ENCODE measurements at regions not wholly inside any gene's neighbourhood (a gene's known extent, or its start where the extent isn't known, plus 50 kb on each side); places are given as distances from the start of the nearest gene placed in this dataset.
A peak's percentile ranks its signal among the peaks of the same experiment; 100 is the strongest.

- no peak for DNase-seq
Measured at GRCh38 chr6:156725712-156726111, 51.5 kb upstream of the ARID1B start.

DNA sequence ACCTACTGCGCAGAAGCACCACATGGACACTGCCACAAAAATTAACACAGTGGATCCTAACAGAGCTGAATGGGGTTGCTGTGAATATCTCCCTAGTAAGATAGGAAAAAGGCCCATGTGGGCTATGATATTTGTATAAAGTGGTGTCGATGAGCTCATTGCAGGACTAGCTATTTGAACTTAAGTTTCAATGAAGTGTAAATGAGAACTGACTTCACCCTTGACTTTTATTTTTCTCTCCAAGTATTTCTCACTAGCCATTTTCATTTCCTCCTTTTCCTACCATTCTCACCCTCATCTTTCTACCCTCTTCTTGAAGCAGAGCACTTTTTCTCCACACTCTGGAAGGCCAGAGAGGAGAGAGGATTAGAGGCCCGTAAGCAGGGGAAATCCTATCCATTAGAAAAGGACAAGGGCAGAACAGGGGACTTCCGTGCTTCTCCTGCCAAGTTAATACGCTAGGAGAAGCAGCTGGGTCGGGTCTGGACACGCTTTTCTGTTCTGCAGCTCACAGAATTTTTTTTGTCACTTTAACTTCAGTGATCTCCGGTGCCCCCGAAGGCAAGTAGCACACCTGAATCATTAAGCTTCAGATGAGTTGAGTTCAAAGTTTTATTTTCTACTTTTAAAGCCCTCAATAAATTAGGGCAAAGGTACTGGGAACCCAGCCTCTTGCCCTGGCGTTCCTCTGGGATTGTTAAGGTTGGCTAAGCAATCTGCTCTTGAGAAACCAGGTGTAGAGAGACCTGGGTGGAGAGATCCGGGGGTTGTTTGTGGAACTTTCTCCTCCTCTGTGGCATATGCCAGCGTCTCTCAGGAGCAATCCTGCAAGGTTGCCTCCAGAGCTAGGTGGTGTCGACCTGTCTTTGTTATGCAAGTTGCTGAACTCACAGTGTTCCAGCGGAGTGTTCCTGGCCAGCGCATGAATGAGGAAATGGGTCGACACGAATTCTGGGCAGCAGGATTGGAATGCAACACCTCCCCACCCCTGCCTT, 56.2 kb upstream of the ARID1B start:
- peak; percentile 83 for DNase-seq

DNA sequence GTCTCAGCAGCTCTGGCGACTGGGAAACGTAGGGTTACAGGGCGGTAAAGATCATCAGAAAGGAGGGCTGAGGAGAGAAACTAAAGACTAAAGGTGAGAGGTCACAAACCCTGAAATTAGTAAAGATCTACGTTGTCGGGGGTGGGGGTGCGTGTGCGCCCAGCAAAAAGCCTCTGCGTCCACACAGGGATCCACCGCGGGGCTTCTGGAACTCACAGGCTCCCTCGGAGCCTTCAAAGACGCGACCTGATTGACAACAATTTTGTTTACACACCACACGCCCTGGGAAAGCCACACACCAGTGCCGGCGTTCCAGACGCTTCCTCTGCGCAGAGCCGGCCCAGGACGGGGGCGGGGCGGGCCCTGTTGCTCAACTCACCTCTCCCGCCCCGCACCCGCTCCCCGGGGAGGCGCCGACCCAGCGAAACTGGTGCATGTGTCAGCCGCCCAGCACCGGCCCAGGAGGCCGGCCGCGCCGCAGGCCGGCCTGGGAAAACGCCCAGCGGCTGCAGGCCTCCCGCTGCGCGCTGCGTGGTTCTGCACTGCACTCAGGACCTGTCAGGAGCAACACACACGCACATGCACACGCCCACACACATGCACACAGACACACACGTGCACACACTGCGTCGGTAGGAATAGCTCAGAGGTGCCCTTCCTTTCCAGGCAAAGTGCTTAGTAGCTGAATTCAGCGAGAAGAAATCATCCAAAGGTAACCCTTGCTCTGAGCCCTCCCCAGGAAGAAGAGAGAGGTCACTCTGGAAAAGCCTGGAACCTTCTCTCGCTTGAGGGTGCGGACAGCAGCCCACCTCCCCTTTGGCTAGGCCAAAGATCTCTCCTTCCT, 57.2 kb upstream of the ARID1B start:
- DNase-seq, result peak; percentile 64

DNA sequence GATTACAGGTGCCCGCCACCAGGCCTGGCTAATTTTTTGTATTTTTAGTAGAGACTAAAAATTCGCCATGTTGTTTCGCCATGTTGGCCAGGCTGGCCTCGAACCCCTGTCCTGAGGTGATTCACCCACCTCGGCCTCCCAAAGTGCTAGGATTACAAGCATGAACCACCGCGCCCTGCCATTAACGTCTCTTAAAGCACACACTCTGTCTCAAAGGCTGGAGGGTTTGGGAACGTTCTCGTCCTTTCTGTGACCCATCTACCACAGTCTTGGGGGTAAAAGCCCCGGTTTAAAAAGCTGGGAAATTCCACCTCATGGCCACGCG, 57.8 kb upstream of the ARID1B start:
- no peak for DNase-seq

DNA sequence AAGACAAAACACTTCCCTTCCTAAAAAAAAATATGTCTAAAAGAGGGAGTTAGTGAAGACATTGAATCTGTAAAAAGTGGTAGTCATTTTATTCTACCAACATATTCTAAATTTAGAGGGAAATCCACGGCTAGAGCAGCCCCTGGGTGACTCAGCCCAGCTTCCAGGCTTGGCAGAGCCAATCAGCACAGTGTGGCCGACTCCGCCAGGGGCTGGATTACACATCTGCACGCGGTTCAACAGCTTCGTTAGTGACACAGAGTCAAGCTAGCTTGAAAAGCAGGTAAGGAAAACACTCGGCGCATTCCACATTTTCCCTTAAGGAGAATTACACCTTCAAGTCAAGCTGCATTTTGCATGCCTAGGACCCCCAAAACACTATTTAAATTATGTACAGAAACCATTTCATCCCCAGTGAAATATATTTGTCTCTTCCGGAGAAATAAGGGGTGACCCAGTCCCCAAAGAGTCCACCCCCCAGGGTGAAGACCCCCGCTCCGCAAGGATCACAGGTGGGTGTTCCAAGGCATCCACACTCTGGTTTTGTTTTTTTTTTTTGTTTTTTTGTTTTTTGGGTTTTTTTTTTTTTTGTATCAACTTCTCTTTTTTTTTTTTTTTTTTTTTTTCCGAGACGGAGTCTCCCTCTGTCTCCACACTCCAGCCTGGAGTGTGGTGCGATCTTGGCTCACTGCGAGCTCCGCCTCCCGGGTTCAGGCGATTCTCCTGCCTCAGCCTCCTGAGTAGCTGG, 58.4 kb upstream of the ARID1B start:
- DNase-seq, result no peak

GRCh38 chr6:156717542-156717941, 59.6 kb upstream of the ARID1B start:
- no peak for DNase-seq

DNA sequence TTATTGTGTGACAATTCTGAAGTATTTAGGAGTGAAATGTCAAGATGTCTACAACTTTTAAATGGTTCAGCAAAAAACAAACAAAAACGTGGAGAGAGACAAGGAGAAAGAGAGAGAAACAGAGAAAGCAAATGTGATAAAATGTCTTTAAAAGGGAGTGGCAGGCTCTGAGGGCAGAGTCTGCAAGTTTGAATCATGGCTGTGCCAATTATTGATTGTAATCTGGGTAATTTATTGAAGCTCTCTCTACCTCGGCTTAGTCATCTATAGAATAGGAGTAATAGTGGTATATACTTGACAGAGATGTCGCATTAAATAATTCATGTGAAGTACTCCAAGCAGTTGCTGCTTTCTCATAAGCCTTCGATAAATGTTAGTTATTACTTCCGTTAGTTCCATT, 61.3 kb upstream of the ARID1B start:
- DNase-seq, result no peak

- DNase-seq, result no peak
Measured at GRCh38 chr6:156713548-156713947, 63.6 kb upstream of the ARID1B start.

DNA sequence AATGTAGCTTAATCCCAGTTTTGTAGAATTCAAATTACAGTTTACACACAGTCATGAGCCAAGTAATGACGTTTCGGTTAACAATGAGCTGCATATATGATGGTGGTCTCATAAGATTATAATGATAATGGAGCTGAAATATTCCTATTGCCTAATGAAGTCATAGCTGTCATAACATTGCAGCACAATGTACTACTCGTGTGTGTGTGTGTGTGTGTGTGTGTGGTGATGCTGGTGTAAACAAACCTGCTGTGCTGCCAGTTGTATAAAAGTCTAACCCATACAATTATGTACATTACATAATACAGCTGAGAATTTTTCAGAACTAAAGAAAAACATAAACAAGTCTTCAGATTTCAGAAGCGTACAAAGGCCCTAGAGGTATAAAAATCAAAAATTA, 66.7 kb upstream of the ARID1B start:
- DNase-seq, result no peak

GRCh38 chr6:156707818-156708217, 69.4 kb upstream of the ARID1B start:
- DNase-seq, result no peak

DNA sequence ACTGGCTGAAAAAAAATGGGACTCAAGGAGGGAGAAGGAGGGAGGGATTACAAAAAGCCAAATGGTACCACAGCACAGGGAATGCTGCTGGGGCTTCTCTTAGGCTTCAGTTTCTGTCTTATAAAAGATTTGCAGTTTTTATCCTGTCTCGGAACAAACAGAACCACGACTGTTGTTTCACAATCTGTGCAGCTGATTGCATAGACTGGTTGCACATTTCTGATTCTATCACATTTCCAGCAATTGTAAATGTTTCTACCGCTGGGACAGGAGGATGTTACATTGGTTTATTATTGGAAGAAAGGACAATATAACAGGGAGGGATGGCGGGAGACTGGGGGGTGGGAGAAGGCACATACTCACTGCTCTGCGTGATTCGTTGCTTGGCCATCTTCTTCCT, 73.5 kb upstream of the ARID1B start:
- no peak for DNase-seq

DNA sequence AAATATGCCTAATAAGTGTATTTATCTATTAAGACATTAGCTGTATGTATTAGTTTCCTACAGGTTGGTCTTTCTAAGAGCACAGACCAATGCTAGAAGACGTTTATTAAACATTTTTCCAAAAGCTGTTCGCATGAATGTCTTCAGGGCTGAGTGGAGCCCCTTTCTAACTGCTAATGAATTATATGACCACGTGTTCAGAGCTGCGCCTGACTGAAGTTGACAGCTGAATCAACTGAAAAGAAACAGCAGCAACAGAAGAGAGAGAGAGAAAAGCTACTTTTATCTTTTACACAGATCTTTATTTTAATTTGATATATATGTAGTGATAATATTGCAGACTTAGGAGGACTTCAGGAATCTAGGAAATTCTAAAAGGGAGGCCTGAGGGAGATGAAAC, 75.2 kb upstream of the ARID1B start:
- DNase-seq, result no peak

DNA sequence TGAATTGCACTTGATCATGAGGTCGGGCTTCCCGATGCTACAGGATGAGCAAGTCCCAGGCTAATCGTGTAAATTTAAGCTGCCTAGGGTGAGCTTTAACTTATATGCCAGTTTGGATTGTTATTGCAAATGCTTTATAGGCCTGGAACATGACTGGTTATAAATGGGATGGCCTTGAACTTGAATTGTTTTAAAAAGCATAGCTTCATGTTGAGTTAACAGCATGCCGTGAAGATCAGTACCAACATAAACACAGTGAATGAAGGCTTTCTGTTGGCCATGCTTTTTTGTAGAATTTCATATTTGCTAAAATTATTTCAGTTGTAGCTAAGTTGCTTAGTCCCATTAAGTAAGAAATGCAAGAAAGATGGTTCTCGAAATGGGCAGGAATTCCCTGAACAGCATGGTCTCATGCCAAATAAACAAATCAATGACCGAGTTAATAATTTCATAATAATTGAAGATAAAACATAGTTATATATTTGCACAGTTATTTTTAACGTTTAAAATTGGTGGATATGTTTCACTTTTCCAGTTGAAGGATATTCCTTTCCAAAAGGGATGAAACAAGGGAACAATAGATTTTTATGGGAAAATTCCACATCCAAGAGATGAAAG, 76.6 kb upstream of the ARID1B start:
- no peak for DNase-seq

DNA sequence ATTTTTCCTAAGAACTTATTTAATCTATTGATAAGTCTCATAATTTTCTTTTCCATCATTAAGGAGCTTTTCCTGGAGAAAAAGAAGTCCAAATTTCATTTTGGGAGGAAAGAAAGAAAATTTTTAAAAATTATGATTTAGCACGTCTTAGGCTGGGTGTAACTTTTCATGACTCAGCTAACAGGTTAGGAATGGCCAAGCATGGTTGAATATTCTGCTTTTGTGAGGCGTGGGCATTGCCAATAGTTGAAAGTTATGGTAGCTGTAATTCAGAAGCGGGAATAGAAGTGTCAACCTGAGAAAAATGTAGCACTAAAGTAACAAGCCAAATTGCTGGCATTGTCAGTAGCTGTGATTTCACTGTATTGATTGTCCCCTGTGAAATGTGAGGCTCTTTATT, 77.2 kb upstream of the ARID1B start:
- no peak for DNase-seq

DNA sequence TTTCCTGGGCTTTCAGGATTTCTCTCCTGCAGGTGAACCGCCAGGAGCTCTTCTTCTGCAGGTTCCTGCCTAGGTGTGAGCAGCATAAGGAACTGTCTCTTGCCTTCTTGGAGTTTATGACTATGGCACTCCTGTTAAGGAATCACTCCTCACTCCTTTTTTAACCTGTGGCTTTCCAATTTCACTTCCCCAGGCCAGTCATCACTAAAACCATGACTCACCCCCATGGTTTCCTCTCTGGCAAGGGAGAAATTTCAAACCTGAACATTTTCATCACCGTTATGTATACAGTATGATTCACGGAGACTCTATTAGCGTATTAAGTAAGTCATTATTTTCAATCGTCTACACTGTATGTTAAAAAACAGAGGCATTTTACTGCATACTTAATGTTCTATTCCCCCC, 78.2 kb upstream of the ARID1B start:
- DNase-seq, result no peak

DNA sequence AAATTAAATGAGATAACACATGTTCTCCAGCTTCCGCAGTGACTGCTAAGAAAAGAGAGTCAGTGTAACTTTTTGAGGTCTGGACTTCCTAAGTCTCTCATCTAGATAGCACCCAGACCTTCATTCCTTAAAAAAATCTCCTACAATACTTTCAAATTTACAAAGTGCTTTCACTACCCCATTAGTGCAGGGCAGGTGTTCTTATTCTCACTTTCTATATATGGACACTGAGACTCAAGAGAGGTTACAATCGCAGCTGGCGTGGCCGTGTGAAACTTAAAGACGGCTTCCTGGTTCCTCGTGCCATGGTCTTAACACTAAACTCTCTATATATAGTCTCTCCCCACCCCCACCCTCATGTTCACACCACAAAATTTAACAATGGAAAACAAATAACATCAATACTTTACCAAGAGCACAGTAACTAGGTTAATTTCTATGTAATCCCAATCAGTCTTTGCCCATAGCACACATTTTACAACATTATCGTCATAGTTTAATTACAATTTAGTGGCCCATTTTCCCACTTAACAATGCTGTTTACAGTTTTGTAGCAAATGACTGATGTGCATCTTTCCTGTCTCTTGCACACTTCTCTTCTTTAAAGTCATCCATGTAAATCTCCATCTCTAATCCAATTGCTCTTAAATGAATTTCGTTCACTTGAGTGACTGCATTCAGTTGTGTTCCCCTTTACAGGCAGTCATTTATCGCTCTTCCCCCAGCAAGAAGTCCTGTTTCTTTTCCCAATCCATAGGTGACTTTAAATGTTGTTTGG, 78.8 kb upstream of the ARID1B start:
- DNase-seq, result no peak

- DNase-seq, result no peak
Measured at GRCh38 chr6:156697225-156697830, 79.8 kb upstream of the ARID1B start.

DNA sequence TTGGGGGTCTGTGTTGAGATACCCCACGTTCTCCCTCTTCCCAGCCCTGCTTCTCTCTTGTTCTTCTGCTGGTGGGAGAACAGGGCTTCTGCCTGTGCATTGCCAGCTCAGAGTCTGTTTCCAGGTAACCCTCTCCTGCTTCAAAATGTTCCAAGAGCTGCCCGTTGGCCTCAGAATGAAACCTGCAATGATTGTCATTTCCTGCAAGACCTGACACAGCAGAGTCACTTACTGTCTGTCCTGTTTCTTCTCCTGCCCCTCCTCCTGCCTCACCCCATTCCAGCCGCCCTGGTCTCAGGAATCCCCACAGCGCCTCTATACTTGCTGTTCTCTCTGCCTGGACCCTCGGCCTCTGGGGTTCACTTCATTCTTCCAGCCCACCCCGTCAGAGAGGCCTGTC, 81.4 kb upstream of the ARID1B start:
- no peak for DNase-seq

- no peak for DNase-seq
Measured at GRCh38 chr6:156694679-156695078, 82.5 kb upstream of the ARID1B start.

GRCh38 chr6:156691018-156691417, 86.2 kb upstream of the ARID1B start:
- DNase-seq, result no peak

DNA sequence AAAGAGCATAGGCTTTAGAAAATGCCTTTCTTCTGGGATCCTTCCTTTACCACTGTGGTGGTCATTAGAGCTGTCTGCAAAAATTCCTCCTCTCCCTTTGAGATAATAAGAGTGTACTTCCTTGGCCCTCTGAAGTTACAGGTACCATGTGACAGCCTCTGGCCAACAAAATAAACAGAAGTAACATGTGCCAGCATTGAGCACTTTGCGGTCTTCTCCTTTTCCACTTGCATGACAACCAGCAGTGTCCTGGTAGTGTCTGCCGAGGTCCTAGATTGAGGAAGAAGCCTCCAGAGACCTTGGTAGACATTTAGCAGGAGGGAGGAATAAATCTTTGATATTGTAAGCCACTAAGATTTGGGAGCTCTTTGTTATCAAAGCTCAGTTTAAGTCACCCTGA, 87.5 kb upstream of the ARID1B start:
- no peak for DNase-seq

DNA sequence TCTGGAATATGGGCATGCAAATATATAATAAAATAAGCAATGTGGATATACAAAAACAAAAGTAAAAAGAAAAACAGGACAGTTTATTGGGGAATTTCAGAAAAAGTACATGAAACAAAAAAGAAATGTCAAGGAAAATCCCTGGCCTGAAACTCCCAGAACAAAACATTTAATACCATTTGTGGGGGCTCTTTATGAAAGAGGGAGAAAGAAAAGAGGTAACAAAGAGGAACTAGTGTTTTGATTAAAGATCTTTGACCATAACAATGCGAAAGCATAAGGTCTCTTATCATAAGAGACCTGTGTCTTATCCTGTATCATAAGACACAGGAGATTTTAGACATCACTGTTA, 88.6 kb upstream of the ARID1B start:
- no peak for DNase-seq
